Fibroblast of skin of back (primary cell): ENCODE measurements at regions not wholly inside any gene's neighbourhood (a gene's known extent, or its start where the extent isn't known, plus 50 kb on each side); places are given as distances from the start of the nearest gene placed in this dataset.

Experiments used
- DNase-seq: peaks from one replicate; pipeline ENCODE4 v3.0.0-alpha.2; 2013

GRCh38 chr10:3867454-3868270 is 82.7 kb upstream of the KLF6 start:
- DNase-seq, result peak; percentile 51

- DNase-seq, result no peak
These were observed 81.3 kb upstream of the KLF6 start for GRCh38 chr10:3866332-3866731.

- DNase-seq, result no peak
These were observed 80.6 kb upstream of the KLF6 start for GRCh38 chr10:3865565-3865964.

GRCh38 chr10:3861795-3862194 is 76.8 kb upstream of the KLF6 start:
- peak; percentile 73 for DNase-seq

GRCh38 chr10:3858051-3858845 is 73.2 kb upstream of the KLF6 start:
- no peak for DNase-seq

GRCh38 chr10:3857318-3857717 is 72.3 kb upstream of the KLF6 start:
- DNase-seq, result no peak

GRCh38 chr10:3856593-3856992 is 71.6 kb upstream of the KLF6 start:
- no peak for DNase-seq

GRCh38 chr10:3853547-3854303 is 68.7 kb upstream of the KLF6 start:
- no peak for DNase-seq

- no peak for DNase-seq
These were observed 68.0 kb upstream of the KLF6 start for GRCh38 chr10:3853016-3853415.

GRCh38 chr10:3852147-3852904 is 67.3 kb upstream of the KLF6 start:
- peak; percentile 99 for DNase-seq

GRCh38 chr10:3850999-3851937 is 66.3 kb upstream of the KLF6 start:
- peak; percentile 91 for DNase-seq

GRCh38 chr10:3848775-3849635 is 64.0 kb upstream of the KLF6 start:
- peak; percentile 82 for DNase-seq

- DNase-seq, result peak; percentile 30
These were observed 63.2 kb upstream of the KLF6 start for GRCh38 chr10:3848005-3848774.

GRCh38 chr10:3846736-3847135 is 61.7 kb upstream of the KLF6 start:
- no peak for DNase-seq

- DNase-seq, result no peak
These were observed 59.5 kb upstream of the KLF6 start for GRCh38 chr10:3844491-3845025.

- DNase-seq, result no peak
These were observed 53.7 kb upstream of the KLF6 start for GRCh38 chr10:3838460-3839437.

- DNase-seq, result no peak
These were observed 52.8 kb upstream of the KLF6 start for GRCh38 chr10:3837647-3838459.
